ENCODE measurements at regions not wholly inside any gene's neighbourhood (a gene's known extent, or its start where the extent isn't known, plus 50 kb on each side); places are given as distances from the start of the nearest gene placed in this dataset.
"Not testable (repeated sequence)": the region's sequence is repeated elsewhere in the genome, so short reads cannot be mapped to it uniquely, and the experiment has no call there.

DNA sequence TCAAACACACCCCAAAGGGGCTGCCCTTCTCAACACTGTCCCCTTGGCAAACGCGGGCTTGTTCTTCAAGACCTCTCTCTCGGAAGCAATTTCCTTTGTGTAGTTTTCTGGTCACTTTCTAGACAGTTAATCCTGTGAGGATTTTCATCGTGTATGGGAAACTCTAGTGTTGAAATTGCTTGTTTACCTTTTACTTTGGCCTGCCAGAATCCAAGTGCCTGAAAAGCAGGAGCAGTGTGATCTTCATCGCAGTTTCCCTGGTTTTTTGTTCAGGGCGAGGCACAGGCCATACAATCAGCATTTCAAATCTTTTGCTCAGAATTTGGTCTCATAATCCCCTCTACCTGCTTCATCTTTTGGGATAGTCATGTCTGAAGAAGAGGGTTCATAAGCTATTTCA is 115.7 kb upstream of the C9orf72 start:
- H3K4me1 Mint-ChIP-seq, result peaks cover 0 to 9% of the 10 kb centered on the region in 2 donors
- no peak overlapping the region for H3K27ac Mint-ChIP-seq
- peaks cover 0 to 3% (median 3%) of the 10 kb centered on the region in 3 donors for H3K27me3 Mint-ChIP-seq (ENCODE audit: low read depth in 3 of 3)
- no peaks in the 10 kb centered on the region for H3K9me3 Mint-ChIP-seq
- no peak overlapping the region for H3K4me3 Mint-ChIP-seq
- no peak for DNase-seq
- no peaks in the 10 kb centered on the region for H3K36me3 Mint-ChIP-seq

DNA sequence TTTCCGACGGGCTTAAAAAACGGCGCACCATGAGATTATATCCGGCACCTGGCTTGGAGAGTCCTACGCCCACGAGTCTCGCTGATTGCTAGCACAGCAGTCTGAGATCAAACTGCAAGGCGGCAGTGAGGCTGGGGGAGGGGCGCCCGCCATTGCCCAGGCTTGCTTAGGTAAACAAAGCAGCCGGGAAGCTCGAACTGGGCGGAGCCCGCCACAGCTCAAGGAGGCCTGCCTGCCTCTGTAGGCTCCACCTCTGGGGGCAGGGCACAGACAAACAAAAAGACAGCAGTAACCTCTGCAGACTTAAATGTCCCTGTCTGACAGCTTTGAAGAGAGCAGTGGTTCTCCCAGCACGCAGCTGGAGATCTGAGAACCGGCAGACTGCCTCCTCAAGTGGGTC is 117.5 kb upstream of the C9orf72 start:
- H3K27me3 Mint-ChIP-seq (ENCODE audit: low read depth in 3 of 3); H3K4me3 Mint-ChIP-seq; DNase-seq; H3K9me3 Mint-ChIP-seq; H3K4me1 Mint-ChIP-seq; H3K36me3 Mint-ChIP-seq; H3K27ac Mint-ChIP-seq: not testable (repeated sequence)

DNA sequence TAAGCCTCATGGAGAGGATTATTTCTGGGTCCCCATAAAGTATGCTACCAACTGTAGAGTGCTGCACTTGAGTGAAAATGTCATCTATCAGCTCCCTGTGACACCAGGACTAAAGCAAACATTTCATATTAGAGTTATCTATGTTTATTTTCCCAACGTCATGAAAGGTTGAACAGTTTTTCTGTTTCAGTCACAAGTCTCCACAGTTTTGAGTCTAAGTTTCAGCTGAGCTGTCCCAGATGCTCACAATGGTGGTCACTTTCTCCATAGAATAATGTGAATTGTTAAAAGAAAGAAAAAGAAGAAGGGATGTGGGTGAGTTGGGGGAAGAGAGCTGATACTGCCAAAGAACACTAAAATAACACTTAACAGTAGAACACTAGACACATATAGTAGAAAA is 126.3 kb upstream of the C9orf72 start:
- Mint-ChIP-seq H3K4me3 (no peak overlapping the region), H3K36me3 (no peaks in the 10 kb centered on the region), H3K4me1 (no peaks in the 10 kb centered on the region), H3K27me3 (ENCODE audit: low read depth in 3 of 3) (peaks cover 0 to 2% (median 0%) of the 10 kb centered on the region in 3 donors), H3K9me3 (no peaks in the 10 kb centered on the region), H3K27ac (no peak overlapping the region)
- DNase-seq, result no peak

DNA sequence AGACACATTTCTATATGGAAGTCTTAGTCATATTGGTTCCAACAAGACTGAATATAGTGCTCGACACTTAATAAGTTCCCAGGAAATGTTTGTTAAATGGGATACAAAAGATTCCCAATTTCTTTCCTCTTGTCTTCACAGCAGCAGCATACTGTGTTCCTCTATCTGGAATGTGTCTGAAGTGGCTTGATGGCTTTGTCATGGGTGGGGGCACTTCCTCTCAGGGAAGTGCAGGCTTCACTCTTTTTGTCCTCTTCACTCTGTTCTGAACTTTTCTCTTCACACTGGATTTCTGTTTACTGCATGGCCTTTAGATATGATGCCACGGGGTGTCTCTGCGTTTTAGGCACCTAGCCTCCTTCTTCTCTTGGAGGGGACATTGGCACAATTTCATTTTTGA is 127.7 kb upstream of the C9orf72 start:
- H3K4me1 Mint-ChIP-seq, result no peaks in the 10 kb centered on the region
- peaks cover 0 to 2% (median 0%) of the 10 kb centered on the region in 3 donors for H3K27me3 Mint-ChIP-seq (ENCODE audit: low read depth in 3 of 3)
- no peak overlapping the region for H3K27ac Mint-ChIP-seq
- no peaks in the 10 kb centered on the region for H3K36me3 Mint-ChIP-seq
- no peak overlapping the region for H3K4me3 Mint-ChIP-seq
- no peak for DNase-seq
- H3K9me3 Mint-ChIP-seq, result peaks cover 0 to 2% (median 0%) of the 10 kb centered on the region in 6 donors

DNA sequence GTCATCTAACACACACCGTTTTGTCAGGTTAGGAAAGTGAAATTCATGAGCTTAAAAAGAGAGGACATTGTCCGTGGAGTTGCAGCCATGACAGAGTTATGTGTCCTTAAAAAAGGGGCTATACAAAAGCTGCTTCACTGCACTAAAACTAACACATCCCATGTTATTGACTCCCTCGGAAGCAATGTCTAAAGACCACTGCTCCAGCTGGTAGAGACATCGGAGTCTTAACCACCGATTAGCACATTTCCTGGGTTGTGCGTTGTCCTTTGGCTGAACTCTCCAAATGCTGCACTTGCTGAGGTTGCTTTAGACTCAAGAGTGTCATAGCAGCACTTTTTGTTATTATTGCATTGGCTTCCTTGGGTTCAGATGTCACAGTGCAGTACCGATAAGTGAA is 128.3 kb upstream of the C9orf72 start:
- H3K27ac Mint-ChIP-seq, result no peak overlapping the region

DNA sequence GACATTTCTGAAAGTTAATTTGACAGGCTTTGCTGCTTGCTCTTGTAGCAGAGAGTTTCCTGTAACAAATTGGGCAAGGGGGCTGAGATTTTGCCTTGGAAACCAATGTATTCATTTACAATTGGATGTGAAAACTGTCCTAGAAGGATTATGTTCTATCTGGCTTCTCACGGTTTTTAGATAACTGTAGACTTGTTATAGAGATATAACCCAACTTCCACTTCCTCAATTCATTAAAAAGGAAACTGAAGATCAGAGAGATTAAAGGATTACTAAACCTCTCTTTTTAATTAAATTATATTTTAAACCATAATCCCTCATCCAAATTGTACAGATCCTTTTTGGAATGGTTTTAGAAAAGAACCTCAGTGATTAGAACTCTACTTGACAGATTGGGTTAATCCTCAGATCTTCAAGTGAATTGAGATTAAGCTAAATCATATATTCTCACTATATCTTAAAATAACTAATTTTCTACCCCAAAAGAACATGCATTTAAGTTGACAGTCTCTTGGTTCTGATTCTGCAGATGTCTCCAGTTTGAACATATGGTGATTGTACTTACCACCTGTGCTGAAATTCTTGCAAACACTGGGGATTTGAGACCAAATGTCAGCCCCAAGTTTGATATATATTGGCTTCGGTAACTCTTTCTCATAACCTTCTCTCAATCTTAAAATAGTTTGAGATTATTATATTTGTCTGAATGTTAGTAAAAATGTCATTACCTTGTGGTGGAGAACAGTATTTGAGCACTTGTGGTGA is 130.1 kb upstream of the C9orf72 start:
- DNase-seq, result no peak
- Mint-ChIP-seq H3K27me3 (ENCODE audit: low read depth in 3 of 3) (peaks cover 0 to 4% (median 0%) of the 10 kb centered on the region in 3 donors), H3K4me3 (no peak overlapping the region), H3K4me1 (no peaks in the 10 kb centered on the region), H3K36me3 (no peaks in the 10 kb centered on the region), H3K9me3 (peaks cover 0 to 6% (median 0%) of the 10 kb centered on the region in 6 donors), H3K27ac (no peak overlapping the region)

More for the DNA sequence above, 128.3 kb upstream of the C9orf72 start:
- H3K36me3 Mint-ChIP-seq, result no peaks in the 10 kb centered on the region
- no peak overlapping the region for H3K4me3 Mint-ChIP-seq
- H3K27me3 Mint-ChIP-seq (ENCODE audit: low read depth in 3 of 3), result peaks cover 0 to 4% (median 0%) of the 10 kb centered on the region in 3 donors
- H3K4me1 Mint-ChIP-seq, result no peaks in the 10 kb centered on the region
- no peak for DNase-seq
- H3K9me3 Mint-ChIP-seq, result peaks cover 0 to 4% (median 0%) of the 10 kb centered on the region in 6 donors

DNA sequence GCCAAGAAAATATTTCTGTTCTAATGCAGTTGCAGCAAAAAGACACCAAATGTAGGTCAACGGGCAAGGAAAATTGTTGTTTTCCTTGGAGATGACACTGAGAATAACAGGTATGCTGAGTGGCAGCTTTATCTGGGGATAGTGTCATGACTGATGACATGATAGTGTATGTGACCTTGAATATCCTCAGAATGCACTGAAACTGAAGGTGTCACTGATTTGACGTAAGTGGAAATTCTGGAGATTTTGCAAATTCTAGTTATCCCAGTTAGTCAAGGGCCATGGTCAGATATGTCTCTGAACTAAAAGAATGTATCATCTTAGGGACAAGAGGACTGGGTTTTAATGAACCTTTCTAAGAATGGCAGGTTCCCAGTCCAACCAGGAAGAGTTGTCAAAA is 138.0 kb upstream of the C9orf72 start:
- Mint-ChIP-seq H3K27ac (no peak overlapping the region), H3K9me3 (peaks cover 0 to 10% (median 8%) of the 10 kb centered on the region in 6 donors), H3K4me3 (no peak overlapping the region), H3K27me3 (ENCODE audit: low read depth in 3 of 3) (peaks cover 2 to 9% (median 6%) of the 10 kb centered on the region in 3 donors), H3K36me3 (no peaks in the 10 kb centered on the region), H3K4me1 (no peaks in the 10 kb centered on the region)
- no peak for DNase-seq

DNA sequence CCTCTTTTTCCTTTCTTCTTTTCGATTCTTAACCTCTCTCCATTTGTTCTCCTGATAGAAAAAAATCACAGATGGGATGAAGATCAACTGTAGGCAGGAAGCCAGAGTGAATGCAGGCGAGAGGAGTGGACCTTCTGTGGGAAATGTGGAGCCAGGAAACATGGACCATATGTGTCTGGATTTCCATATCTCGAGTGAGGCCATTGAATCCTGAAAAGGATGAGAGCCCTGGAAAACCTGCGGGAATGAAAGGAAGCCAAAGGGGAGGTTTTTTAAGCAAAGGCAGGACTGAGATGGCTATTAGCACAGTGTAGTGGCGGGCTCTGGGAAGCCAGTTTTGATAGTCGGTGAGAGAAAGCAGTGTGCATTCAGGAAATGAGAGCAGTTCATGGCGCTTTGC is 139.5 kb upstream of the C9orf72 start:
- H3K27ac Mint-ChIP-seq, result no peak overlapping the region
- H3K27me3 Mint-ChIP-seq (ENCODE audit: low read depth in 3 of 3), result peaks cover 0 to 9% (median 8%) of the 10 kb centered on the region in 3 donors
- DNase-seq, result no peak
- H3K4me1 Mint-ChIP-seq, result no peaks in the 10 kb centered on the region
- no peaks in the 10 kb centered on the region for H3K36me3 Mint-ChIP-seq
- H3K4me3 Mint-ChIP-seq, result no peak overlapping the region
- H3K9me3 Mint-ChIP-seq, result peaks cover 0 to 10% (median 7%) of the 10 kb centered on the region in 6 donors

DNA sequence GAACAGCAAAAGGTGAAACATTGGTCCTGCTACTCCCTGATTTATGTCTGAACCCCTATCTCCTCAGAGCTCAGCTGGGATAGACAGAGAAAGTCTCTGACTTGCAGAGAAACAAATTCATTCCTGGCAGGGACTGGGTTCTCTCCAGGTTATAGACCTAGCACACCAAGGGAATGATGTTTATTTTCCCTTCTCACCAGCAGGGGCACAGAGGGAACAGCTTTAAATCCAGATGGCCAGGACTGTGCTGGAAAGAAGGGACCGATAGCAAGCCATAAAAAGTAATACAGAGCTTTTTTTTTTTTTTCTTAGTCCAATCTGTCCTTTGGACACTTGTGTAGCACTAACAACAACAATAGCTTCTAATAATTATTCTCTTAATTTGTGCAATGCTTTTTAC is 141.1 kb upstream of the C9orf72 start:
- H3K9me3 Mint-ChIP-seq, result peaks cover 0 to 10% (median 6%) of the 10 kb centered on the region in 6 donors
- H3K27ac Mint-ChIP-seq, result no peak overlapping the region
- no peak overlapping the region for H3K4me3 Mint-ChIP-seq
- peaks cover 0 to 9% (median 8%) of the 10 kb centered on the region in 3 donors for H3K27me3 Mint-ChIP-seq (ENCODE audit: low read depth in 3 of 3)
- no peaks in the 10 kb centered on the region for H3K36me3 Mint-ChIP-seq
- no peaks in the 10 kb centered on the region for H3K4me1 Mint-ChIP-seq
- no peak for DNase-seq

DNA sequence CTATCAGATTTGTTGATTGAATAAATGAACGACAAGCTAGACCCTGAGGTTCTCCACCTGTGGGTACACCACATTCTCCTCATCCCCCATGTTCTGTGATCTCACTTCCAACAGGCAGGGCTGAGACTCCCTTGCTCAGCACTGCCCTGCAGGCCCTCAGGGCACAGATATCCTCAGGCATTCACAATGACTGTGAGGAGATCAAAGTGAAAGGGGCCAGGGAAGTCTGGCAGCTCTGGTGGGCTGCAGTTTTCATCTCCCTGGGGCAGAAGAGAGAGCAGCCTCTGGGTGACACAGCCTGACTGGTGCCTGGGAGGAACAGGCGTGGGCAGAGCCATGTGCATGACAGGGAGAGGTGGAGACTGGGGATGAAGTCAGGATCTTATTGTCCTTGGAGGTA is 142.4 kb upstream of the C9orf72 start:
- Mint-ChIP-seq H3K27ac (no peak overlapping the region), H3K36me3 (no peaks in the 10 kb centered on the region), H3K9me3 (peaks cover 0 to 10% (median 3%) of the 10 kb centered on the region in 6 donors), H3K27me3 (ENCODE audit: low read depth in 3 of 3) (peaks cover 0 to 8% (median 4%) of the 10 kb centered on the region in 3 donors), H3K4me1 (no peaks in the 10 kb centered on the region), H3K4me3 (no peak overlapping the region)
- no peak for DNase-seq

DNA sequence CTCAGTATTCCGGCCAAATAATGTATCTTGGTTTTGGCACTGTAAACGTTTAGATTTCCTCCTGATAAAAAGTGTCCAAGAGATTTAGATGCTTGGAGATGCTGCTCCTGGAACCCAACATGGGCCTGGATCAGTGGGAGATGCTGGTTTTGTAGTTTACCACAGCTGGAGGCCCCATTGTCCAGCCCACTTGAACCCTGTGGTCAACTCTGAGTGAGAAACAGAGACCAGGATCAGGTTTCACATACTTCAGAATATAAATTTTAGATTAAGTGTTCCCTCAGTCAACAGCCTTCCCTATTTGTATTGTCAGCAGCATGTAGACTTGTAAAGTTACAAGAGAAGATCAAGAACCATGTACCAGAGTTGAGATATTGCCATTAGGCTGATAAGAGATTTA is 144.7 kb upstream of the C9orf72 start:
- Mint-ChIP-seq H3K27ac (no peak overlapping the region), H3K36me3 (no peaks in the 10 kb centered on the region), H3K27me3 (ENCODE audit: low read depth in 3 of 3) (peaks cover 0 to 4% (median 4%) of the 10 kb centered on the region in 3 donors), H3K4me3 (no peak overlapping the region), H3K9me3 (peaks cover 0 to 5% (median 2%) of the 10 kb centered on the region in 6 donors), H3K4me1 (no peaks in the 10 kb centered on the region)
- no peak for DNase-seq

DNA sequence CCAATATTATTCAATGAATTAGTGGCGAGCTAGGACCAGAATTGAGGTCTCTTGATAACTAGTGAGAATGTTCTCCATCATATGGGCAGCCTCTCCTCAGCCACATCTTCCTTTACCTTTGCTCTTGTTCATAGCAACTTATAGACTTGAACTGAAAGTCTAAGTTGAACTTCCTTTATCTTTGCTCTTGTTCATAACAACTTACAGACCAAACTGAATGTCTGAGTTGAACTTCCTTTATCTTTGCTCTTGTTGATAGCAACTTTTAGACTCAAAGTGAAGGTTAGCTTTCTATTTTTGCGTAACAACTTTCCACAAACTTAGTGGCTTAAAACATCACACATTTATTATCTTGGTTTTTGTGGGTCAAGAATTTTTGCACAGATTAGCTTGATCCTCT is 146.4 kb upstream of the C9orf72 start:
- Mint-ChIP-seq H3K27me3 (ENCODE audit: low read depth in 3 of 3) (peaks cover 0 to 4% (median 3%) of the 10 kb centered on the region in 3 donors), H3K9me3 (peaks cover 0 to 3% (median 0%) of the 10 kb centered on the region in 6 donors), H3K27ac (no peak overlapping the region), H3K4me1 (no peaks in the 10 kb centered on the region), H3K4me3 (no peak overlapping the region), H3K36me3 (no peaks in the 10 kb centered on the region)
- DNase-seq, result no peak

DNA sequence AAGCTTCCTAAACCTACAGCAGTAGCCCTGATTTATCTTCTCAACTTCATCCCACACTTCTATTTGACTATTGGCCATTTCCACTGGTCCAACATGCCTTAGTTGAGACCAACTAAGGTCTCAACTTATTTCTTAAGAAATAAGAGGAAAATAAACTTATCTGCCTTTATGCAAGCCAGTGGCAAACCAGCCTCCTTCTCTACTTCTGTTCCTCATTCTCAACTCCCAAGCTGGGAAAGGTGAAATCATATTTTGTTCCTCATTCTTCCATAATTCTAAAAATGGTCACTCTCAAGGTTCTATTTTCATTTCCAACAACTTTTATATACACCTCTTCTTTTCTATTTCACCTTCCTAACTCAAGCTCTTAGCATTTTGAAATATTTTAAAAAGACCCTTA is 149.6 kb upstream of the C9orf72 start:
- Mint-ChIP-seq H3K36me3 (no peaks in the 10 kb centered on the region), H3K4me3 (no peak overlapping the region), H3K9me3 (peaks cover 0 to 3% (median 0%) of the 10 kb centered on the region in 6 donors), H3K27me3 (ENCODE audit: low read depth in 3 of 3) (peaks cover 0 to 3% (median 0%) of the 10 kb centered on the region in 3 donors), H3K27ac (no peak overlapping the region), H3K4me1 (no peaks in the 10 kb centered on the region)
- DNase-seq, result no peak

DNA sequence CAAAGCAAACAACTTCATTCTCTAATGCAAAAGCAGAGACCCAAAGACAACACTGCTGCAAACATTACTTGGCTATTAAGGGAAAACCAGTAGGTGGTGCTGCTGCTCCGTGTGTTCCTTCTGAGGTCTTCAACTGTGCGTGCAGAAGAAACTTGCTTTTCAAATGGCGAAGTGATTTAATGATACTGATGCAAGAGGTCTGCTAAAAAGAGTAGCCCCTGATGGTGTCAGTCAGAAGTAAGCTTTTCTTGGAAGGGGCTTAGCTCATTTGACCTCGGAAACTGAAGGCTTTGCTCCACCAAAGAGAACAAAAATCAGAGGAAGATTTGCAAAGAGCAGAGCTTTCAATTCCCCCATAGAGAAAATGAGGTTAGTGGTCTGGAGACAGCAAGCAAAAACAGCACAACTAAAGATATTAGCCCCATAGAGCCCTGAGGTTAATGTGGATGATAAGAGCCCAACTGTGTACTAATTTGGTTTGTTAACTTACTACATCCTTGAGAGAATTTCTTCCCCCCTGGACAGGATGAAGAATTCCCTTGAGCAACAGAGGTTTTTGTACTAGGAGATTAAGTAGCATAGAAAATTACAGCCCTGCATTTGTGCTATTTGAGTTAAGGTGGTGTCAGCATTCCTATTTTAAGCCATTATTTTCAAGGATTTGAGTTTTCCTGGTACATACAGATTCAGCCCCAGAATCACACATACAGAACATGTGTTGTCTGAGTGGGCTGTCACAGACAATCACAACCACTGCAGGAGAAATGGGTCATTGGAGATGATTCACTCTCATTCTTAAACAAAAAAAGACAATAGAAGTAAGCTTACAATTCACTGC is 153.2 kb upstream of the C9orf72 start:
- H3K4me1 Mint-ChIP-seq, result no peaks in the 10 kb centered on the region
- H3K27ac Mint-ChIP-seq, result no peak overlapping the region
- H3K27me3 Mint-ChIP-seq (ENCODE audit: low read depth in 3 of 3), result peaks cover 0 to 3% (median 0%) of the 10 kb centered on the region in 3 donors
- H3K9me3 Mint-ChIP-seq, result no peaks in the 10 kb centered on the region
- DNase-seq, result peak in 2 of 3 donors; percentile 8 to 19
- no peaks in the 10 kb centered on the region for H3K36me3 Mint-ChIP-seq
- no peak overlapping the region for H3K4me3 Mint-ChIP-seq
